GM12878 (cell line): ENCODE measurements at regions not wholly inside any gene's neighbourhood (a gene's known extent, or its start where the extent isn't known, plus 50 kb on each side); places are given as distances from the start of the nearest gene placed in this dataset.

Experiments used
- ATAC-seq: fragments of 200-7000 bp; cut with Tn5 transposase; 3 replicates; pipeline ENCODE4 v1.9.1; 2020; ENCODE audit warnings: mild to moderate bottlenecking, moderate library complexity
- BruUV-seq: library from RNA; stranded (reverse); fragments of 400-500 nt; replicated peaks from 2 replicates; lab custom pipeline; 2021; lab: Mats Ljungman, UMichigan
- CTCF ChIA-PET: fragments of 300-600 bp; sonication (Branson Sonifier 250); formaldehyde crosslinking; extraction: SDS; loops from one replicate; lab custom pipeline; 2021; ENCODE audit warnings: inconsistent platforms; lab: Yijun Ruan, JAX
- POLR2A ChIA-PET: fragments of 350-600 bp; formaldehyde crosslinking; extraction: SDS; loops from one replicate; lab custom pipeline; 2021; ENCODE audit warnings: inconsistent platforms; lab: Charles Lee
- RAD21 ChIA-PET: fragments of 300-600 bp; sonication (Branson Sonifier 250); formaldehyde crosslinking; loops from one replicate; lab custom pipeline; 2023; ENCODE audit warnings: antibody characterized with exemption; ENCODE audit not compliant: unreplicated experiment; lab: Charles Lee
- SMC1A ChIA-PET: fragments of 300-600 bp; sonication (Branson Sonifier 250); formaldehyde crosslinking; loops from one replicate; lab custom pipeline; 2023; ENCODE audit not compliant: unreplicated experiment, uncharacterized antibody; lab: Charles Lee
- DNase-seq: peaks from one replicate; pipeline ENCODE4 v3.0.0-alpha.2; 2011; ENCODE audit warnings: low read depth, low spot score
- FAIRE-seq: peaks from 3 replicates; lab custom pipeline; 2011; peaks lifted over from hg19 to GRCh38; lab: Jason Lieb, UNC
- H2AFZ ChIP-seq: 2 replicates; pipeline ENCODE4 v1.6.0; 2011; ENCODE audit warnings: low read depth, low read length, control low read depth; ENCODE audit not compliant: control insufficient read depth
- H3K27ac ChIP-seq: 2 replicates; pipeline ENCODE4 v1.5.1; 2011; ENCODE audit warnings: control low read depth; ENCODE audit not compliant: control insufficient read depth, insufficient read depth
- H3K27me3 ChIP-seq, 2 experiments: replicated peaks in 1 of 2; 2 replicates each; pipeline versions ENCODE4 v1.6.0 to v1.6.1; 2011; ENCODE audit warnings: low read length in 1 of 2; ENCODE audit not compliant: control insufficient read depth in 2 of 2, insufficient read depth in 2 of 2
- H3K36me3 ChIP-seq, 2 experiments: 2 replicates each; pipeline ENCODE4 v1.5.1; 2011; ENCODE audit warnings: low read length in 1 of 2; ENCODE audit not compliant: control insufficient read depth in 2 of 2, insufficient read depth in 2 of 2
- H3K4me1 ChIP-seq: 2 replicates; pipeline ENCODE4 v1.6.1; 2011; ENCODE audit warnings: mild to moderate bottlenecking, low read length, moderate library complexity, mixed read lengths; ENCODE audit not compliant: control insufficient read depth, insufficient read depth
- H3K4me2 ChIP-seq: 2 replicates; pipeline ENCODE4 v1.6.0; 2011; ENCODE audit warnings: control low read depth; ENCODE audit not compliant: control insufficient read depth, insufficient read depth
- H3K4me3 ChIP-seq: fragments of 200-600 bp; sonication (generic); 2 replicates; pipeline ENCODE4 v1.5.1; 2016
- H3K79me2 ChIP-seq: 2 replicates; pipeline ENCODE4 v1.6.0; 2011; ENCODE audit warnings: low read length; ENCODE audit not compliant: control insufficient read depth, insufficient read depth
- H3K9ac ChIP-seq: 2 replicates; pipeline ENCODE4 v1.8.0; 2011; ENCODE audit warnings: low read length, control low read depth, mixed read lengths; ENCODE audit not compliant: control insufficient read depth, insufficient read depth
- H3K9me3 ChIP-seq: replicated peaks from 3 replicates; pipeline ENCODE4 v1.5.1; 2011; ENCODE audit warnings: mild to moderate bottlenecking, low read length; ENCODE audit not compliant: control insufficient read depth, insufficient read depth
- H4K20me1 ChIP-seq: 2 replicates; pipeline ENCODE4 v1.6.0; 2011; ENCODE audit not compliant: control insufficient read depth, insufficient read depth
- BRCA1 ChIP-seq: IDR thresholded peaks from 2 replicates; pipeline ENCODE4 v1.6.1; 2011; ENCODE audit warnings: low read depth, low read length, improper control_type of control experiment
- ETV6 ChIP-seq, 2 experiments: fragments of 450-650 bp in 1 of 2; IDR thresholded peaks in 1 of 2; conservative IDR thresholded peaks in 1 of 2; 2 replicates each; pipeline ENCODE4 v1.6.1; 2014; ENCODE audit warnings: antibody characterized with exemption in 1 of 2, borderline replicate concordance in 1 of 2, low read depth in 1 of 2, mild to moderate bottlenecking in 1 of 2, moderate library complexity in 1 of 2
- HDAC2 ChIP-seq: fragments of 200-600 bp; sonication (generic); IDR thresholded peaks from 2 replicates; pipeline ENCODE4 v1.6.1; 2017
- IRF3 ChIP-seq: fragments of 450-650 bp; IDR thresholded peaks from 2 replicates; pipeline ENCODE4 v1.6.1; 2014; ENCODE audit warnings: mild to moderate bottlenecking
- KAT2A ChIP-seq: conservative IDR thresholded peaks from 2 replicates; pipeline ENCODE4 v1.6.1; 2011; ENCODE audit warnings: low read depth, low read length; ENCODE audit not compliant: control insufficient read depth
- MTA3 ChIP-seq: IDR thresholded peaks from 2 replicates; pipeline ENCODE4 v1.6.1; 2012; ENCODE audit warnings: low read length, inconsistent platforms, borderline replicate concordance
- NBN ChIP-seq: fragments of 450-650 bp; IDR thresholded peaks from 2 replicates; pipeline ENCODE4 v1.6.1; 2016
- POLR2AphosphoS2 ChIP-seq: IDR thresholded peaks from 2 replicates; pipeline ENCODE4 v1.6.1; 2011; ENCODE audit warnings: low read depth, mild to moderate bottlenecking, low read length, improper control_type of control experiment, moderate library complexity
- RAD51 ChIP-seq: fragments of 450-650 bp; IDR thresholded peaks from 2 replicates; pipeline ENCODE4 v1.6.1; 2016; ENCODE audit warnings: moderate library complexity, mild to moderate bottlenecking, inconsistent platforms
- SMARCA5 ChIP-seq: fragments of 450-650 bp; IDR thresholded peaks from 2 replicates; pipeline ENCODE4 v1.6.1; 2017; ENCODE audit warnings: mild to moderate bottlenecking
- SREBF1 ChIP-seq: IDR thresholded peaks from 2 replicates; pipeline ENCODE4 v1.6.1; 2012; ENCODE audit warnings: mild to moderate bottlenecking, low read length
- TBL1XR1 ChIP-seq: IDR thresholded peaks from 2 replicates; pipeline ENCODE4 v1.6.1; 2012; ENCODE audit warnings: low read depth, low read length, improper control_type of control experiment
- ZNF24 ChIP-seq: fragments of 450-650 bp; IDR thresholded peaks from 2 replicates; pipeline ENCODE4 v1.6.1; 2017; ENCODE audit warnings: antibody characterized with exemption, mild to moderate bottlenecking
- ZZZ3 ChIP-seq: IDR thresholded peaks from 2 replicates; pipeline ENCODE4 v1.6.1; 2011; ENCODE audit warnings: low read depth; ENCODE audit not compliant: control insufficient read depth, insufficient read length
- WGBS: methylation state at CpG from one replicate; pipeline ENCODE4 v1.1.6; 2016; ENCODE audit warnings: low lambda C conversion rate; ENCODE audit not compliant: insufficient replicate concordance, insufficient coverage; ENCODE audit errors: missing lambda C conversion rate; 5-methylcytosine and 5-hydroxymethylcytosine counted together
- in situ Hi-C: fragments of 300-500 bp; cut with MboI; formaldehyde crosslinking; loops from 9 replicates; pipeline ENCODE4 v1.14.3; 2018; ENCODE audit warnings: mixed read lengths
- intact Hi-C: fragments of 100-400 bp; cut with micrococcal nuclease; formaldehyde crosslinking; loops from one replicate; pipeline ENCODE4 v1.14.2; 2022; ENCODE audit not compliant: unreplicated experiment

GRCh38 chr5:31133488-31133887 is 60.0 kb upstream of the CDH6 start:
- H3K4me1 ChIP-seq, result no peaks in the 10 kb centered on the region
- H3K4me2 ChIP-seq, result no peak overlapping the region
- ChIA-PET SMC1A (interaction anchor here (0.6 kb wide), 1 partner anchor 400 kb away, joined by 3 read pairs; no protein-coding TSS in a partner anchor), RAD21 (no interaction called here), POLR2A (no interaction called here), CTCF (no interaction called here)
- H3K9ac ChIP-seq, result no peak overlapping the region
- no peak for FAIRE-seq
- intact Hi-C loops (no loop called here), in situ Hi-C loops (no loop called here)
- H3K36me3 ChIP-seq, result no peaks in the 10 kb centered on the region
- no peak for DNase-seq
- ATAC-seq, result no peak
- no TSS peak for BruUV-seq
- H3K27me3 ChIP-seq, result no peaks in the 10 kb centered on the region
- TF ChIP-seq POLR2AphosphoS2 (no peak), MTA3 (no peak), ETV6 (conservative IDR thresholded peaks at IDR 0.05 in 1 of 2, IDR thresholded peaks at IDR 0.05 in 1 of 2; ENCODE audit: borderline replicate concordance in 1 of 2, low read depth in 1 of 2) (no peak), SMARCA5 (no peak), SREBF1 (no peak), RAD51 (no peak), KAT2A (no peak), IRF3 (no peak), HDAC2 (no peak), BRCA1 (no peak), ZNF24 (no peak), ZZZ3 (no peak), NBN (no peak), TBL1XR1 (no peak)
- 17% methylated on average over 4 of the region's 4 CpGs for WGBS
- no peaks in the 10 kb centered on the region for H3K9me3 ChIP-seq
- H3K4me3 ChIP-seq, result no peak overlapping the region
- H3K27ac ChIP-seq, result no peak overlapping the region
- no peak overlapping the region for H2AFZ ChIP-seq
- no peaks in the 10 kb centered on the region for H3K79me2 ChIP-seq
- no peaks in the 10 kb centered on the region for H4K20me1 ChIP-seq
